Activated naive CD8-positive, alpha-beta T cell treated with anti-CD3 and anti-CD28 coated beads, Interleukin-2, amount 50 U/mL, for 24 hours (primary cell): ENCODE measurements at regions not wholly inside any gene's neighbourhood (a gene's known extent, or its start where the extent isn't known, plus 50 kb on each side); places are given as distances from the start of the nearest gene placed in this dataset.

Experiments
- ATAC-seq: fragments of 150-1000 bp; cut with Tn5 transposase; one replicate; pipeline ENCODE4 v1.10.0; 2021
- DNase-seq: peaks from one replicate; pipeline ENCODE4 v3.0.0; 2021
- H3K27ac Mint-ChIP-seq: one replicate; pipeline ENCODE4 v1.8.0; 2021; ENCODE audit warnings: mild to moderate bottlenecking, mixed read lengths
- H3K27me3 Mint-ChIP-seq: one replicate; pipeline ENCODE4 v1.8.0; 2021; ENCODE audit warnings: mixed read lengths
- H3K36me3 Mint-ChIP-seq: one replicate; pipeline ENCODE4 v1.8.0; 2021; ENCODE audit warnings: low read depth, mixed read lengths
- H3K4me1 Mint-ChIP-seq: one replicate; pipeline ENCODE4 v1.8.0; 2021; ENCODE audit warnings: mixed read lengths
- H3K4me3 Mint-ChIP-seq: one replicate; pipeline ENCODE4 v1.8.0; 2021; ENCODE audit warnings: mild to moderate bottlenecking, moderate library complexity, mixed read lengths
- H3K9me3 Mint-ChIP-seq: one replicate; pipeline ENCODE4 v1.8.0; 2021; ENCODE audit warnings: mixed read lengths

DNA sequence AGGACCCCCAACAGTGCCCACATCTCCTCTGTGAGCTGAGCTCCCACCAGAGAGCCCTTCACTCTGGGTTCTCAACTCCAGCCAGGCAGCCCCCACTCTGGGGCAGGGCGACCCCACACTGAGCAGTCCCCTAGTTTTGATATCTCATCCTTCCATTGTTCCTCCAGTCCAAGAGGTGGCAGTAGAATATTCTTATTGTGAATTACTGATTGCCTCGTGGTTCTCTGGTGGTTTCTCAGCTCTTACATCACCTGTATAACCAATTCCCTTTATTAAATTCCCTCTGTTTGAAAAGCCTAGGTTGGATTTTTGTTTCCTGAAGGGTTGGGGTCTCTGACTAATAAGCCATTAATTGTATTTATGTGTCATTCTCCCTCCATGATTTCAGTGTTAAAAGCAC, 407.5 kb downstream of the SETD4 start:
- ATAC-seq = no peak
- Mint-ChIP-seq H3K9me3 (no peaks in the 10 kb centered on the region), H3K27ac (no peak overlapping the region), H3K4me1 (peaks cover 3% of the 10 kb centered on the region), H3K36me3 (no peaks in the 10 kb centered on the region), H3K4me3 (no peak overlapping the region), H3K27me3 (peaks cover 14% of the 10 kb centered on the region)
- no peak for DNase-seq

DNA sequence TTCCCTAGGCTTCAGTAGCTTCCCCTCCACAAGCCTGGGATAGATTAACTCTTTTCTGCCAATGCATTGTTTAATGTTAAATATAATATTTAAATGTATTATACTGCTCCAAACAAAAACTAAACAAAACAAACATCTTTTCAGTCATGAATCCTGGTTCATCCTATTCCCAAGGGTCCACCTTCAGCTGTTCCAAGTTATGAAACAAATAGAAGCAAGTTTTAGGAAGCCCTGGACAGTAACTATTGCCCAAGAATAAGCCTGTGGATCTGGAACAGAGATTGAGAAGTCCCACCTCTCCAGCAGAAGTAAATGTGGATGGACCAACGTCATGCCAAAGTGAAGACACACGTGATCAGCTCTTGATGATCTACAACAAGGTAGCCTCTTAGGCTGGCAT, 408.1 kb downstream of the SETD4 start:
- Mint-ChIP-seq H3K4me1 (no peaks in the 10 kb centered on the region), H3K4me3 (no peak overlapping the region), H3K27ac (no peak overlapping the region), H3K27me3 (peaks cover 14% of the 10 kb centered on the region), H3K36me3 (no peaks in the 10 kb centered on the region), H3K9me3 (no peaks in the 10 kb centered on the region)
- ATAC-seq (no peak), DNase-seq (no peak)

DNA sequence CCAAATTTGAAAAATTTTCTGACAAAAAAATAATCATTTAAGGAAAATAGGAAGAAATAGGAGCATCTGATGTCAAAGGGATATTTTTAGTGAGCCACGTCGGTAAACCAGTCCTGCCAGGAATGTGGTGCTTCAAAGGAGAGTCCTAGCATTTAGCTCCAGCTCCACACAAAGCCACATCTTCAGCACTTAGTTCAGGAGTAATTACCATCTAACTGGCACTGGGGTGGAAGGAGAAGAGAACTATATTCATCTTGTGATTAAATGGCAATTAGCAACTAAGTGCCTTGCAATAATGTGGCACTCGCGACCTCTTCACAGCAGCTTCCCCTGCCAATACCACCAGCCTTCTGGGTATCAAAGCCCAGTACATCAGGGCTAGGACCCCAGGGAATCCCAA, 409.1 kb downstream of the SETD4 start:
- Mint-ChIP-seq H3K4me1 (no peaks in the 10 kb centered on the region), H3K9me3 (no peaks in the 10 kb centered on the region), H3K27me3 (peaks cover 14% of the 10 kb centered on the region), H3K36me3 (no peaks in the 10 kb centered on the region), H3K4me3 (no peak overlapping the region), H3K27ac (no peak overlapping the region)
- DNase-seq (no peak), ATAC-seq (no peak)

DNA sequence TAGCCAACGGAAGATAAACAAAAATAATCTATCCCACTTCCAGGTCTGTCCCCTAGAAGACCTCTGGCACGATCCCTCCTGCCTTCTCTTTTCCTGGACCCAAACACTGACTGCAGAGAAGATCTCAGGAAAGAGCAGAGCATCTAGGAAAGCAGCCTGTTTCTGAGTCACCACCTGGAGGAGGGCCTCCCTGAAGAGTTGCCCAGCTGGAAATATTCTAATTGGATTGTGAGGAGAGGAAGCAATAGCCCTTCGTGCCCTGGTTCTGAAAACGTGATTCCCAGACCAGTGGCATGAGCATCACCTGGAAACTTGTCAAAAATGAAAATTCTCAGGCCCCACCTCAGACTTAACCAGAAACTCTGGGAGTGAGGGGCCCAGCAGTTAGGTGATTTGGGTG, 411.1 kb downstream of the SETD4 start:
- peaks cover 14% of the 10 kb centered on the region for H3K27me3 Mint-ChIP-seq
- no peak for DNase-seq
- H3K4me3 Mint-ChIP-seq = no peak overlapping the region
- no peaks in the 10 kb centered on the region for H3K4me1 Mint-ChIP-seq
- no peaks in the 10 kb centered on the region for H3K36me3 Mint-ChIP-seq
- no peak for ATAC-seq
- no peaks in the 10 kb centered on the region for H3K9me3 Mint-ChIP-seq
- no peak overlapping the region for H3K27ac Mint-ChIP-seq

DNA sequence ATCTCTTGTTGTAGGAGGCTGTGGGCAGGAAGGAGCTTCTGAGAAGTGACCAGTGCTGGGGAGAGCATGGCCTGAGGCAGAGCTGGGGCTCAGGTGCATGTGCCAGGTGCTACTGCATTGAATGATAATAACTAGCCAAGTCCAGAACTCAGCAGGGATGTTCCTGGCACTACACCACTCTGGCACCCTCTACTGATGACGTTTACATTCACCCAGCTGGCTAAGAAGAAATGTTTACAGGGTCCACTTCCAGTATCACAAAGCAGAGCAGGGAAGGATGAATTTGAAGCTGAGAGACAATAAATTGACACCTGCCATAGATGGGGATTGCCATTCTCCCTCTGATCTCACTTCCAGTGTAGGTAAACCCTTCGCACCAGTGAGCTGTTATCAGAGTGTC, 411.8 kb downstream of the SETD4 start:
- Mint-ChIP-seq H3K27me3 (peaks cover 14% of the 10 kb centered on the region), H3K36me3 (no peaks in the 10 kb centered on the region), H3K27ac (no peak overlapping the region), H3K4me3 (no peak overlapping the region), H3K4me1 (no peaks in the 10 kb centered on the region), H3K9me3 (no peaks in the 10 kb centered on the region)
- no peak for DNase-seq
- ATAC-seq = no peak

DNA sequence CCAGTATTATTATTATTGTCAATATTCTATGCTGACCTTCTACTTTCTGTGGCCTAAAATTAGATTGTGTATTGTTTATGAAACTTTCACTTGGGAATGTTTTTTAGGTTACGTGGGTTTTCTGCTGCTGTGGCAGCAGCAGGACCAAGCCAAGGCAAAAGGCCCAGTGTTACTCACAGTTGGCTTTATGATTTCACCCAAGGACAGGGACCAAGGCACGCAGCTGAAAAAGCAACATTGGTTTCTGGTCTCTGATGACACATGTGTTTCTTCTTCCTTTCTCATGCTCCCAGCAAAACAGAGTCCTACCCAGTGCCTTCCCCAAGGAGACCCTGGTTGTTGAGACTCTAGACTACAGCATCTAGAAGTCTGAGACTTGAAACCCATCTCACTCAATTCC, 413.7 kb downstream of the SETD4 start:
- Mint-ChIP-seq H3K27ac (no peak overlapping the region), H3K36me3 (no peaks in the 10 kb centered on the region), H3K27me3 (peaks cover 18% of the 10 kb centered on the region), H3K9me3 (no peaks in the 10 kb centered on the region), H3K4me1 (no peaks in the 10 kb centered on the region), H3K4me3 (no peak overlapping the region)
- ATAC-seq (no peak), DNase-seq (no peak)

DNA sequence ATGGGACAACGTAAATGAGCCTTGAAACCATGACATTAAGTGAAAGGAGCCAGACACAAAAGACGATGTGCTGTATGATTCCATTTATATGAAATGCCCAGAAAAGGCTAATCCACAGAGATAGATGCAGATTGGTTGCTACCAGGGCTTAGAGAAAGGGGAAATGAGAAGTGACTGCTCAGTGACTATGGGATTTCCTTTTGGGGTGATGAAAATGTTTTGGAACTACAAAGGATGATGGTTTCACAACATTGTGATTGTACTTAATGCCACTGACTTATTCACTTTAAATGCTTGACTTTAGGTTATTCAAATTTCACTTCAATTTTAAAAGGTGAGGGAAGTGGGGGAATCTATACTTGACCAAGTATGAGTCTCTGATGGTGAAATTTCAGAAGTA, 414.3 kb downstream of the SETD4 start:
- ATAC-seq = no peak
- no peaks in the 10 kb centered on the region for H3K36me3 Mint-ChIP-seq
- DNase-seq = no peak
- no peak overlapping the region for H3K4me3 Mint-ChIP-seq
- H3K27me3 Mint-ChIP-seq = peaks cover 13% of the 10 kb centered on the region
- no peaks in the 10 kb centered on the region for H3K4me1 Mint-ChIP-seq
- H3K9me3 Mint-ChIP-seq = no peaks in the 10 kb centered on the region
- H3K27ac Mint-ChIP-seq = no peak overlapping the region

DNA sequence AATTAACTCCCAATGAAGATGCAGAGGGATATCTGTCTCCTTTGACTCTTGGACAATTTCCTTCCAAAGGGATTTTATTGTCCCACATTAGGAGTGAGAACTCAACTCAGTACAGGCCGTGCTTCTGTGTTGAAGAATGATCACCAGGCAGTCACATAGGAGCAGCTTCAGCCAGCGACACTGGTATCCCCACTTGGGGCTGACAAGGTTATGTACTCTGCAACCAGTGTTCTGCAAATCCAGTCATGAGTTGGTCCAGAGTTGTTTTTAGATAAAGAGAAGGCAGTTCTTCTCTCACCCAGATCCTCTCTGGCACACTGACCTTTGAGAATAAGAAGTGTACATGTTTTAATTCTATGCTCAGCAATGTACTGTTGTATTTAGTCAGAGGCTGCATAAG, 415.8 kb downstream of the SETD4 start:
- no peak for ATAC-seq
- Mint-ChIP-seq H3K27ac (no peak overlapping the region), H3K36me3 (no peaks in the 10 kb centered on the region)

DNA sequence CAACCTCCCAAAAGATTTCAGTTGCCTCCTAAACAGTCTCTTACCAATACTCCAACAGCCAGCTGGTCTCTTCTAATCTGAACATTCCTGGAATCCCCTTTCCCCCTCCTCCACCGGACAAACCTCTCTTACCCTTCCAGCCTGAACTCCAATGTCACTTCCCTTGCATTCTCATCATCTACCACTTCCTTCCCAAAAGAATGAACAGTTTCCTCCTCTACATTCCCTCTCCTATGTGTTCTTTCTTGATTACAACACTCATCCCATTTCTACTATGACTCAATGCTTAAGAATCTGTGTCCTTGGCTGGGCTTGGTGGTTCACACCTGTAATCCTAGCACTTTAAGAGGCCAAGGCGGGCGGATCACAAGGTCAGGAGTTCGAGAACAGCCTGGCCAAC, 417.1 kb downstream of the SETD4 start:
- no peaks in the 10 kb centered on the region for H3K9me3 Mint-ChIP-seq
- H3K4me3 Mint-ChIP-seq = no peak overlapping the region
- DNase-seq = no peak
- H3K4me1 Mint-ChIP-seq = no peaks in the 10 kb centered on the region
- ATAC-seq = no peak
- H3K27ac Mint-ChIP-seq = no peak overlapping the region
- peaks cover 9% of the 10 kb centered on the region for H3K27me3 Mint-ChIP-seq
- H3K36me3 Mint-ChIP-seq = no peaks in the 10 kb centered on the region

More for the DNA sequence above, 415.8 kb downstream of the SETD4 start:
- no peaks in the 10 kb centered on the region for H3K4me1 Mint-ChIP-seq
- H3K9me3 Mint-ChIP-seq = no peaks in the 10 kb centered on the region
- no peak for DNase-seq
- peaks cover 10% of the 10 kb centered on the region for H3K27me3 Mint-ChIP-seq
- no peak overlapping the region for H3K4me3 Mint-ChIP-seq

DNA sequence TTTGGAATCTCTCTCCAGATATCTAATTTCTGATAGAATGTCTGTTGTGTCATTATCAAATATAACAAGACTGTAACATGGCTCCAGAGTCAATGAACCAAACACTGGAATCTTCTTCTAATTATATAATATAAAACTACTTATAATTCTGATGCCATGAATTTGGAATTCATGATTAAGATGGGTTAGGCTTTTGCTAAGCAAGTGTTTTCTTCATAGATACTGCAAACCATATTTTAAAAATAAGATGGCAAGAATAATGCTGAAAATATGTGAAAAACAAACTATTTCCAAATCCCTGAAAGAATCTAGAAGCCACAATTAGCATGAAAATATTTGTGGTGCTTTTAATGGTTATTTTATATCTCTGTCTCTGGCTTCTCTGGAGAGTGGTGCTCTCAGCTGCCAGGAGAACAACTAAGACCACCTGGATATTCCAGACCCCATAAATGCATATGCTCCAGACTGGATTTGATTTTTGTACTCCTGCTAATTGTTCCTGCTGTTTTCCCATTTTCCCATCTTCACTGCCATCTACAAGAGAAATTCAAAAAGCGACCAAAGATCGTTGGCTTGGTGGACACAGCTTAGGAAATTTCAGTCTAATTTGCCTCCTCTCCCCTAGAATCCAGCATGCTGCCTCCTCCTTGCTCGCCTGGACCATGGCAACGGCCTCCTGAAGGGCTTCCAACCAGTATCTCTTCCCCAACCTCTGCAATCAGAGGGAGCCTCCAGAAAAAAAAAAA, 418.9 kb downstream of the SETD4 start:
- Mint-ChIP-seq H3K27ac (no peak overlapping the region), H3K27me3 (peaks cover 7% of the 10 kb centered on the region), H3K4me1 (no peaks in the 10 kb centered on the region), H3K9me3 (no peaks in the 10 kb centered on the region), H3K36me3 (no peaks in the 10 kb centered on the region), H3K4me3 (no peak overlapping the region)
- DNase-seq (no peak), ATAC-seq (no peak)

DNA sequence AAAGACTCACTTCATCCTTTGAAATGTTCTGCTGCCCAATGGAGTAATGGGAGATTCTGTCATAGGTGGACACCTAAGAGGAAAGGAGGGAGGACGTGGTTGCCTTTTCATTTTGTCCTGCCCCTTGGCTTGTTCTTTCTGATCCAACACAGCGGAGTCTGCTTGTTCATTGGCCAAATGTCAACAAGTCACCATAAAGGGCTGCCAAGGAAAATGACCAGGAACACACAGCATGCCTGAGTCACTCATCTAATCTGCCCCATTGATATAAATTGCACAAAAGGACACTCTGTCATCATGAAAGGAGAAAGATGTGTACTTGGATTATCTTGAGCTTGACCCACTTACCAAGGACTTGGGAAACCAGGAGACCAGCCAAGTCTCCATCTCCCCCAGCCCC, 422.9 kb downstream of the SETD4 start:
- H3K36me3 Mint-ChIP-seq = no peaks in the 10 kb centered on the region
- peaks cover 1% of the 10 kb centered on the region for H3K27me3 Mint-ChIP-seq
- H3K4me1 Mint-ChIP-seq = no peaks in the 10 kb centered on the region
- H3K4me3 Mint-ChIP-seq = no peak overlapping the region
- DNase-seq = no peak
- no peak for ATAC-seq
- H3K9me3 Mint-ChIP-seq = no peaks in the 10 kb centered on the region
- H3K27ac Mint-ChIP-seq = no peak overlapping the region

DNA sequence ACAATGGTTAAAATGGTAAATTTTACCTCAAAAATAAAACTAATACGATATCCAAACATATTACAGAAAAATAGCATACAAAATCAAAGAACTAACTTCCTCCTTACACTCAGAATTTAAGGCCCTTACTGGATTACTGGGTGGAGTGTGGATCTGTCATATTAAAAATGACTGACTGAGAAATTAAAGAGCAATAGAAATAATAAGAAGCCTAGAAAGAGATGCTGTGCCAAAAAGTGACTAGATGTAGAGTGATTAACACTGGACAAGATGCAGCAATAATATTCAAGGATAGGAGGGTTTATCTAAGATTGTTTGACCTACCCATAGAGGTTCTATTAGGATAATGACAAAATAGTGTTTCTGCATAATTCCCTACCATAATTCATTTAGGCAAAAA, 424.3 kb downstream of the SETD4 start:
- Mint-ChIP-seq H3K27ac (no peak overlapping the region), H3K36me3 (no peaks in the 10 kb centered on the region), H3K27me3 (no peaks in the 10 kb centered on the region), H3K4me3 (no peak overlapping the region), H3K9me3 (no peaks in the 10 kb centered on the region), H3K4me1 (no peaks in the 10 kb centered on the region)
- DNase-seq = no peak
- ATAC-seq = no peak

DNA sequence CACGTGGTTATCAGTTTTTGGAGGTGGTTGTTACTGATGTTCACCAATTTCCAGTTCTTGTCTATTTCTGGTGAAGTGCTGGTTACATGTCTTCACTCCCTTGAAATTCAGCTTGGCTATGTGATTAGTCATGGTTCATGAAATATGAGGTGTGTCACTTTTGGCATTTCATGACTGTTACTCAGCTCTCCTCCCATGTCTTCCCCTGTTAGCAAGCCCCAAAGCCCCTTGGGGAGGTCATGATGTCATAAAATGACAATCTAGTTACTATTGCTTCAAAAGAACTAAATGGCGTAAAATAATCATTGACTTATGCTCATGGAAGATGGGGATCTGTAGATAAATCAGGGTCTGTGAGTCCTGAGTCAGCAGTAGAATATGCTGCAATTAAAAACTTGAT, 425.1 kb downstream of the SETD4 start:
- Mint-ChIP-seq H3K36me3 (no peaks in the 10 kb centered on the region), H3K9me3 (no peaks in the 10 kb centered on the region), H3K27me3 (no peaks in the 10 kb centered on the region), H3K4me1 (no peaks in the 10 kb centered on the region), H3K27ac (no peak overlapping the region), H3K4me3 (no peak overlapping the region)
- no peak for ATAC-seq
- DNase-seq = no peak

DNA sequence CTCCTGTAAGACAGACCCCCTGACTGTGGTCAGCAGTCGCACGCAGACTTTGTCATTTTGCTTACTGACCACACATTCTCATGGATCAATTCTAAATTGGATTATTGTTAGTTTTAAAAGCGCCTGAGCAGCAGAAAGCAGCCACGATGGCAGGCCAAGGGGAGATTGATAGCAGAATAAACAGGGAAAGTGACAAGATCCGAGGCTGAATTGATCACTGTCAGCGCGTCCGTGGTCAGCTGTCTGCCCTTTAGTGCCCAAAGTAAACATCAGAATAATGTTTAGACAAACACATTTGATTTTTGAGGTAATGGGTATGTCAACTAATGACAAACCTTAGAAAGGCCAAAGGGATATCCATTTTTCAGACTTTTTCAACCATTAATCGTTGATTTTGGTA, 426.8 kb downstream of the SETD4 start:
- H3K36me3 Mint-ChIP-seq = no peaks in the 10 kb centered on the region
- ATAC-seq (no peak), DNase-seq (no peak)
- H3K4me1 Mint-ChIP-seq = no peaks in the 10 kb centered on the region
- no peaks in the 10 kb centered on the region for H3K9me3 Mint-ChIP-seq
- peaks cover 4% of the 10 kb centered on the region for H3K27me3 Mint-ChIP-seq
- no peak overlapping the region for H3K27ac Mint-ChIP-seq
- H3K4me3 Mint-ChIP-seq = no peak overlapping the region

DNA sequence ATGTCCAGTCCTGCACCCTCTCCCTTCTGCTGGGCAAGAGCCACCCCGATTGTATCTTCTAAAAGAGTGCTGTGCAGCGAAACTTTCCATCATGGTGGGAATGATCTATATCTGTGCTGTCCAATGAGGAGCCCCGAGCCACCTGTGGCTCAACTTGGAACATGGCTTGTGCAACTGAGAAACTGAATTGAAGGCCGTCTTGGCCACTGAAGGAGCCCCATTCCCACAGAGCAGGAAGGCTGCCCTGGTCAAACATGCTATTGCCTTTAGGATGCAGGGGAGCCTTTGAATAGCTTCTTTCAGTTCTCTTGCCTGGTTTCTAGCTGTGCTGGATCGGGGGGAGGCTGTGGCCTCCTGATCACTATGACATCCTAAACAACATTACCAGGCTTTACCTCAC, 427.6 kb downstream of the SETD4 start:
- Mint-ChIP-seq H3K27ac (no peak overlapping the region), H3K9me3 (no peaks in the 10 kb centered on the region), H3K4me1 (no peaks in the 10 kb centered on the region), H3K27me3 (peaks cover 4% of the 10 kb centered on the region), H3K4me3 (no peak overlapping the region), H3K36me3 (no peaks in the 10 kb centered on the region)
- no peak for DNase-seq
- no peak for ATAC-seq

DNA sequence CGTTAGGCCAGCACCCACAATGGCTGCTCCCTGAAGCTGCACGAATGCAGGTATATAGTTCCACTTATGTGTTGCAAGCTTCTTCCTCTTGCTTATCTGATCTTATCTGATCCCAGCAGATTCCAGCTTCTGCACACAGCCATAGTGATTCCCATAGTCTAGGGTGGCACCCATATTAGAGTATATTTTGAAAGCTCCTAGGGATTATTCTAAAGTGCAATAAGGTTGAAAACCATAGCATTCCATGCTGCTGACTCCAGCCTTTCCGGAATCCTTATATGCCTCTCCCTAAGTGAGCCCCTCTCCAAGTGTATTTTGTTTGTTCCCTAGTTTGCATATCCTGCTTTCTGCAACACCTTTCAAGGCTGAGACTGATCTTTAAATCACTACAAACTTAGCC, 432.0 kb downstream of the SETD4 start:
- no peaks in the 10 kb centered on the region for H3K9me3 Mint-ChIP-seq
- H3K27me3 Mint-ChIP-seq = peaks cover 6% of the 10 kb centered on the region
- no peak overlapping the region for H3K4me3 Mint-ChIP-seq
- ATAC-seq (no peak), DNase-seq (no peak)
- H3K4me1 Mint-ChIP-seq = no peaks in the 10 kb centered on the region
- H3K27ac Mint-ChIP-seq = no peak overlapping the region
- H3K36me3 Mint-ChIP-seq = no peaks in the 10 kb centered on the region
